Mammary epithelial cell (primary cell): ENCODE measurements at regions not wholly inside any gene's neighbourhood (a gene's known extent, or its start where the extent isn't known, plus 50 kb on each side); places are given as distances from the start of the nearest gene placed in this dataset.

Experiments used
- EZH2 ChIP-seq: IDR thresholded peaks from 2 replicates; pipeline ENCODE4 v1.6.1; 2012; ENCODE audit warnings: low read length, inconsistent platforms, borderline replicate concordance
- TF ChIP-seq, protein P1 (sequence below), 2 donors: IDR thresholded peaks in 1 of 2; conservative IDR thresholded peaks in 1 of 2; 2 replicates each; pipeline ENCODE4 v1.5.1; 2011 to 2012; ENCODE audit warnings: inconsistent platforms in 2 of 2, low read length in 2 of 2, mild to moderate bottlenecking in 2 of 2, control low read depth in 1 of 2, low read depth in 1 of 2; ENCODE audit not compliant: insufficient read depth in 1 of 2; ENCODE audit errors: extremely low read depth in 1 of 2

DNA sequence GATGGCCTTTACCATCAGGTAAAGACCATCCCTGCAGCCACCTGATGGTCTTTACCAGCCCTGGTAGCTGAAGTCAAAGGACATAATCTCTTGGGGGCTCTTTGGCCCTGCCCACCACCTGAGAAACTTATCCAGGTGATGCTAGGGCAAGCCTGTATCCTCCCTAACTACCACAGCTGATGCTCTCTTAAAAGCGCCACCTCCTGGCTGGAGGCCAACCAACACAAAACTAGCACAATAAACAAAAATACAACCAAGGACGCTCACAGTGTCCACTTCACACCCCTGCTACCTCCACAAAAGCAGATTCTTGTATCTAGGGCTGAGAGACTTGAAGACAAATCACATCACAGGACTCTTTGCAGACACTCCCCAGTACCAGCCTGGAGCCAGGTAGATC is 357.1 kb upstream of the POU3F1 start:
- TF ChIP-seq, protein P1, sequence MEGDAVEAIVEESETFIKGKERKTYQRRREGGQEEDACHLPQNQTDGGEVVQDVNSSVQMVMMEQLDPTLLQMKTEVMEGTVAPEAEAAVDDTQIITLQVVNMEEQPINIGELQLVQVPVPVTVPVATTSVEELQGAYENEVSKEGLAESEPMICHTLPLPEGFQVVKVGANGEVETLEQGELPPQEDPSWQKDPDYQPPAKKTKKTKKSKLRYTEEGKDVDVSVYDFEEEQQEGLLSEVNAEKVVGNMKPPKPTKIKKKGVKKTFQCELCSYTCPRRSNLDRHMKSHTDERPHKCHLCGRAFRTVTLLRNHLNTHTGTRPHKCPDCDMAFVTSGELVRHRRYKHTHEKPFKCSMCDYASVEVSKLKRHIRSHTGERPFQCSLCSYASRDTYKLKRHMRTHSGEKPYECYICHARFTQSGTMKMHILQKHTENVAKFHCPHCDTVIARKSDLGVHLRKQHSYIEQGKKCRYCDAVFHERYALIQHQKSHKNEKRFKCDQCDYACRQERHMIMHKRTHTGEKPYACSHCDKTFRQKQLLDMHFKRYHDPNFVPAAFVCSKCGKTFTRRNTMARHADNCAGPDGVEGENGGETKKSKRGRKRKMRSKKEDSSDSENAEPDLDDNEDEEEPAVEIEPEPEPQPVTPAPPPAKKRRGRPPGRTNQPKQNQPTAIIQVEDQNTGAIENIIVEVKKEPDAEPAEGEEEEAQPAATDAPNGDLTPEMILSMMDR (conservative IDR thresholded peaks at IDR 0.05 in 1 of 2, IDR thresholded peaks at IDR 0.05 in 1 of 2; ENCODE audit: extremely low read depth in 1 of 2, insufficient read depth in 1 of 2, low read depth in 1 of 2, low read length in 2 of 2) = no peak
- no peak for TF ChIP-seq EZH2
